ENCODE measurements at regions not wholly inside any gene's neighbourhood (a gene's known extent, or its start where the extent isn't known, plus 50 kb on each side); places are given as distances from the start of the nearest gene placed in this dataset.

DNA sequence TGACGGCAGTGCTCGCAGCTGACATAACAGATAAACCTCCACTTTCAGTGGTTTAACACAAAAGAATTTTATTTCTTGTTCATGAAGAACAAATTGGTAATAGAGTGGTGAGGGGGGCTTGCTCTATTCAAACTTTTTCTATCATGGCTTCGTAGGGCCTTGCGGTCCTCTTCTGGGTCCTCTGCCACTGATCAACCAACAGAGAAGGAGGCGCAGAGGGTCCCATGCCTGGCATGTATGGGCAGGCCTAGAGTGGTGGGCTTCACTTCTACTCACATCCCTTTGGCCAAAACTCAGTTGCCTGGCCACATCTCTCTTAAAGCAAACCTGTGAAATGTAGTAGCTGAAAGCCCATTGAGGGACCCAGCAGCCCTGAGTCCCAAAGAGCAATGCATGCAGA lies 460.5 kb downstream of the SIPA1L2 start:
- TF ChIP-seq, protein P1, sequence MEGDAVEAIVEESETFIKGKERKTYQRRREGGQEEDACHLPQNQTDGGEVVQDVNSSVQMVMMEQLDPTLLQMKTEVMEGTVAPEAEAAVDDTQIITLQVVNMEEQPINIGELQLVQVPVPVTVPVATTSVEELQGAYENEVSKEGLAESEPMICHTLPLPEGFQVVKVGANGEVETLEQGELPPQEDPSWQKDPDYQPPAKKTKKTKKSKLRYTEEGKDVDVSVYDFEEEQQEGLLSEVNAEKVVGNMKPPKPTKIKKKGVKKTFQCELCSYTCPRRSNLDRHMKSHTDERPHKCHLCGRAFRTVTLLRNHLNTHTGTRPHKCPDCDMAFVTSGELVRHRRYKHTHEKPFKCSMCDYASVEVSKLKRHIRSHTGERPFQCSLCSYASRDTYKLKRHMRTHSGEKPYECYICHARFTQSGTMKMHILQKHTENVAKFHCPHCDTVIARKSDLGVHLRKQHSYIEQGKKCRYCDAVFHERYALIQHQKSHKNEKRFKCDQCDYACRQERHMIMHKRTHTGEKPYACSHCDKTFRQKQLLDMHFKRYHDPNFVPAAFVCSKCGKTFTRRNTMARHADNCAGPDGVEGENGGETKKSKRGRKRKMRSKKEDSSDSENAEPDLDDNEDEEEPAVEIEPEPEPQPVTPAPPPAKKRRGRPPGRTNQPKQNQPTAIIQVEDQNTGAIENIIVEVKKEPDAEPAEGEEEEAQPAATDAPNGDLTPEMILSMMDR (IDR thresholded peaks at IDR 0.05) = no peak
- TF ChIP-seq RAD21 (IDR thresholded peaks at IDR 0.05; ENCODE audit: low read length) (no peak), EP300 (IDR thresholded peaks at IDR 0.05; ENCODE audit: borderline replicate concordance in 1 of 2, low read depth in 1 of 2, low read length in 1 of 2) (no peak), CHD2 (IDR thresholded peaks at IDR 0.05; ENCODE audit: low read length, partially characterized antibody) (no peak), POLR2AphosphoS5 (IDR thresholded peaks at IDR 0.05; ENCODE audit: low read depth, low read length) (no peak), SIN3A (IDR thresholded peaks at IDR 0.05; ENCODE audit: borderline replicate concordance, low read depth, low read length) (no peak), TAF1 (IDR thresholded peaks at IDR 0.05; ENCODE audit: borderline replicate concordance, low read depth, low read length) (no peak), NRF1 (IDR thresholded peaks at IDR 0.05; ENCODE audit: low read depth, low read length) (no peak), ELF1 (IDR thresholded peaks at IDR 0.05) (no peak), GATA2 (CRISPR knock-in tag; IDR thresholded peaks at IDR 0.05) (no peak), TEAD4 (IDR thresholded peaks at IDR 0.05; ENCODE audit: borderline replicate concordance, insufficient read depth) (no peak)
- TF ChIP-seq, protein P2, sequence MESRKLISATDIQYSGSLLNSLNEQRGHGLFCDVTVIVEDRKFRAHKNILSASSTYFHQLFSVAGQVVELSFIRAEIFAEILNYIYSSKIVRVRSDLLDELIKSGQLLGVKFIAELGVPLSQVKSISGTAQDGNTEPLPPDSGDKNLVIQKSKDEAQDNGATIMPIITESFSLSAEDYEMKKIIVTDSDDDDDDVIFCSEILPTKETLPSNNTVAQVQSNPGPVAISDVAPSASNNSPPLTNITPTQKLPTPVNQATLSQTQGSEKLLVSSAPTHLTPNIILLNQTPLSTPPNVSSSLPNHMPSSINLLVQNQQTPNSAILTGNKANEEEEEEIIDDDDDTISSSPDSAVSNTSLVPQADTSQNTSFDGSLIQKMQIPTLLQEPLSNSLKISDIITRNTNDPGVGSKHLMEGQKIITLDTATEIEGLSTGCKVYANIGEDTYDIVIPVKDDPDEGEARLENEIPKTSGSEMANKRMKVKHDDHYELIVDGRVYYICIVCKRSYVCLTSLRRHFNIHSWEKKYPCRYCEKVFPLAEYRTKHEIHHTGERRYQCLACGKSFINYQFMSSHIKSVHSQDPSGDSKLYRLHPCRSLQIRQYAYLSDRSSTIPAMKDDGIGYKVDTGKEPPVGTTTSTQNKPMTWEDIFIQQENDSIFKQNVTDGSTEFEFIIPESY (IDR thresholded peaks at IDR 0.05; ENCODE audit: borderline replicate concordance, low read depth) = no peak
- TF ChIP-seq, protein P3, sequence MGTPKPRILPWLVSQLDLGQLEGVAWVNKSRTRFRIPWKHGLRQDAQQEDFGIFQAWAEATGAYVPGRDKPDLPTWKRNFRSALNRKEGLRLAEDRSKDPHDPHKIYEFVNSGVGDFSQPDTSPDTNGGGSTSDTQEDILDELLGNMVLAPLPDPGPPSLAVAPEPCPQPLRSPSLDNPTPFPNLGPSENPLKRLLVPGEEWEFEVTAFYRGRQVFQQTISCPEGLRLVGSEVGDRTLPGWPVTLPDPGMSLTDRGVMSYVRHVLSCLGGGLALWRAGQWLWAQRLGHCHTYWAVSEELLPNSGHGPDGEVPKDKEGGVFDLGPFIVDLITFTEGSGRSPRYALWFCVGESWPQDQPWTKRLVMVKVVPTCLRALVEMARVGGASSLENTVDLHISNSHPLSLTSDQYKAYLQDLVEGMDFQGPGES (IDR thresholded peaks at IDR 0.05; ENCODE audit: low read depth, low read length) = no peak

Data from SK-N-SH (cell line).